GM06990 (cell line): ENCODE measurements at regions not wholly inside any gene's neighbourhood (a gene's known extent, or its start where the extent isn't known, plus 50 kb on each side); places are given as distances from the start of the nearest gene placed in this dataset.

Source experiments
- DNase-seq: peaks from one replicate; pipeline ENCODE4 v3.0.0-alpha.2; 2011; ENCODE audit not compliant: insufficient read length; ENCODE audit errors: extremely low read depth
- H3K27me3 ChIP-seq: replicated peaks from 2 replicates; pipeline ENCODE4 v1.6.0; 2011; ENCODE audit warnings: low read length; ENCODE audit not compliant: control insufficient read depth, insufficient read depth
- H3K36me3 ChIP-seq: 2 replicates; pipeline ENCODE4 v1.5.1; 2011; ENCODE audit warnings: low read length; ENCODE audit not compliant: control insufficient read depth, insufficient read depth
- H3K4me3 ChIP-seq: replicated peaks from 2 replicates; pipeline ENCODE4 v1.5.1; 2011; ENCODE audit warnings: low read depth, mild to moderate bottlenecking, control low read depth, low read length
- CTCF ChIP-seq: IDR thresholded peaks from 2 replicates; pipeline ENCODE4 v1.5.1; 2011; ENCODE audit warnings: low read length, control low read depth, mild to moderate bottlenecking, inconsistent platforms; ENCODE audit not compliant: insufficient read depth, poor library complexity, severe bottlenecking

- no peak for TF ChIP-seq CTCF
- Histone ChIP-seq H3K36me3 (no peaks in the 10 kb centered on the region), H3K4me3 (no peak overlapping the region), H3K27me3 (no peaks in the 10 kb centered on the region)
- DNase-seq: no peak
Observed at GRCh38 chr18:73950116-73950700, 197.4 kb downstream of the FBXO15 start.

- H3K4me3 ChIP-seq: no peak overlapping the region
Observed at GRCh38 chr18:73948497-73948896, 199.1 kb downstream of the FBXO15 start.

GRCh38 chr18:73948084-73948483 is 199.6 kb downstream of the FBXO15 start:
- H3K4me3 ChIP-seq: no peak overlapping the region
- no peak for DNase-seq
- no peaks in the 10 kb centered on the region for H3K36me3 ChIP-seq
- TF ChIP-seq CTCF: no peak
- H3K27me3 ChIP-seq: no peaks in the 10 kb centered on the region

More at GRCh38 chr18:73948497-73948896, 199.1 kb downstream of the FBXO15 start:
- DNase-seq: no peak
- Histone ChIP-seq H3K36me3 (no peaks in the 10 kb centered on the region), H3K27me3 (no peaks in the 10 kb centered on the region)
- no peak for TF ChIP-seq CTCF

GRCh38 chr18:73947180-73947921 is 200.3 kb downstream of the FBXO15 start:
- Histone ChIP-seq H3K27me3 (no peaks in the 10 kb centered on the region), H3K4me3 (no peak overlapping the region), H3K36me3 (no peaks in the 10 kb centered on the region)
- no peak for TF ChIP-seq CTCF
- no peak for DNase-seq

- TF ChIP-seq CTCF: no peak
- DNase-seq: no peak
- H3K4me3 ChIP-seq: no peak overlapping the region
- no peaks in the 10 kb centered on the region for H3K36me3 ChIP-seq
- H3K27me3 ChIP-seq: no peaks in the 10 kb centered on the region
Observed at GRCh38 chr18:73945130-73945792, 202.4 kb downstream of the FBXO15 start.
